ENCODE measurements at regions not wholly inside any gene's neighbourhood (a gene's known extent, or its start where the extent isn't known, plus 50 kb on each side); places are given as distances from the start of the nearest gene placed in this dataset.

GRCh38 chr12:107558816-107559382, 126.7 kb upstream of the PWP1 start (continued):
- TF ChIP-seq TMF1 (CRISPR knock-in tag; IDR thresholded peaks at IDR 0.05; ENCODE audit: low read depth), result no peak
- no peak for TF ChIP-seq CREBL2 (CRISPR knock-in tag; IDR thresholded peaks at IDR 0.05; ENCODE audit: borderline replicate concordance)
- peak; percentile 26; the same call in 1 of the 2 replicates for TF ChIP-seq ETV5 (CRISPR knock-in tag; IDR thresholded peaks at IDR 0.05; ENCODE audit: borderline replicate concordance)
- no peak for TF ChIP-seq ZC3H4 (CRISPR knock-in tag; IDR thresholded peaks at IDR 0.05; ENCODE audit: borderline replicate concordance)
- TF ChIP-seq, protein P1, sequence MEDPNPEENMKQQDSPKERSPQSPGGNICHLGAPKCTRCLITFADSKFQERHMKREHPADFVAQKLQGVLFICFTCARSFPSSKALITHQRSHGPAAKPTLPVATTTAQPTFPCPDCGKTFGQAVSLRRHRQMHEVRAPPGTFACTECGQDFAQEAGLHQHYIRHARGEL (CRISPR knock-in tag; IDR thresholded peaks at IDR 0.05), result no peak
- TF ChIP-seq ZNF329 (CRISPR knock-in tag; IDR thresholded peaks at IDR 0.05; ENCODE audit: low read depth), result no peak
- TF ChIP-seq MIER2 (CRISPR knock-in tag; IDR thresholded peaks at IDR 0.05), result 0 out of 2 replicates have a peak, but pooled peaks have one; percentile 33
- no peak for TF ChIP-seq BATF2 (CRISPR knock-in tag; IDR thresholded peaks at IDR 0.05)
- no peak for TF ChIP-seq KDM4B (CRISPR knock-in tag; IDR thresholded peaks at IDR 0.05)
- TF ChIP-seq SP2 (CRISPR knock-in tag; IDR thresholded peaks at IDR 0.05), result no peak
- peak; percentile 97 for TF ChIP-seq SKI (IDR thresholded peaks at IDR 0.05; ENCODE audit: partially characterized antibody)
- no peak for TF ChIP-seq ELF4 (CRISPR knock-in tag; IDR thresholded peaks at IDR 0.05; ENCODE audit: borderline replicate concordance)
- TF ChIP-seq ZNF451 (CRISPR knock-in tag; IDR thresholded peaks at IDR 0.05), result no peak
- TF ChIP-seq, protein P2, sequence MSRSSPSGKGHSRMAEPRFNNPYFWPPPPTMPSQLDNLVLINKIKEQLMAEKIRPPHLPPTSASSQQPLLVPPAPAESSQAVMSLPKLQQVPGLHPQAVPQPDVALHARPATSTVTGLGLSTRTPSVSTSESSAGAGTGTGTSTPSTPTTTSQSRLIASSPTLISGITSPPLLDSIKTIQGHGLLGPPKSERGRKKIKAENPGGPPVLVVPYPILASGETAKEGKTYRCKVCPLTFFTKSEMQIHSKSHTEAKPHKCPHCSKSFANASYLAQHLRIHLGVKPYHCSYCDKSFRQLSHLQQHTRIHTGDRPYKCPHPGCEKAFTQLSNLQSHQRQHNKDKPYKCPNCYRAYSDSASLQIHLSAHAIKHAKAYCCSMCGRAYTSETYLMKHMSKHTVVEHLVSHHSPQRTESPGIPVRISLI (CRISPR knock-in tag; IDR thresholded peaks at IDR 0.05; ENCODE audit: borderline replicate concordance), result no peak
- TF ChIP-seq ZNF629 (CRISPR knock-in tag; conservative IDR thresholded peaks at IDR 0.05), result peak; percentile 99
- no peak for TF ChIP-seq SP4 (CRISPR knock-in tag; IDR thresholded peaks at IDR 0.05)
- TF ChIP-seq WIZ (CRISPR knock-in tag; IDR thresholded peaks at IDR 0.05), result no peak
- TF ChIP-seq, protein P3, sequence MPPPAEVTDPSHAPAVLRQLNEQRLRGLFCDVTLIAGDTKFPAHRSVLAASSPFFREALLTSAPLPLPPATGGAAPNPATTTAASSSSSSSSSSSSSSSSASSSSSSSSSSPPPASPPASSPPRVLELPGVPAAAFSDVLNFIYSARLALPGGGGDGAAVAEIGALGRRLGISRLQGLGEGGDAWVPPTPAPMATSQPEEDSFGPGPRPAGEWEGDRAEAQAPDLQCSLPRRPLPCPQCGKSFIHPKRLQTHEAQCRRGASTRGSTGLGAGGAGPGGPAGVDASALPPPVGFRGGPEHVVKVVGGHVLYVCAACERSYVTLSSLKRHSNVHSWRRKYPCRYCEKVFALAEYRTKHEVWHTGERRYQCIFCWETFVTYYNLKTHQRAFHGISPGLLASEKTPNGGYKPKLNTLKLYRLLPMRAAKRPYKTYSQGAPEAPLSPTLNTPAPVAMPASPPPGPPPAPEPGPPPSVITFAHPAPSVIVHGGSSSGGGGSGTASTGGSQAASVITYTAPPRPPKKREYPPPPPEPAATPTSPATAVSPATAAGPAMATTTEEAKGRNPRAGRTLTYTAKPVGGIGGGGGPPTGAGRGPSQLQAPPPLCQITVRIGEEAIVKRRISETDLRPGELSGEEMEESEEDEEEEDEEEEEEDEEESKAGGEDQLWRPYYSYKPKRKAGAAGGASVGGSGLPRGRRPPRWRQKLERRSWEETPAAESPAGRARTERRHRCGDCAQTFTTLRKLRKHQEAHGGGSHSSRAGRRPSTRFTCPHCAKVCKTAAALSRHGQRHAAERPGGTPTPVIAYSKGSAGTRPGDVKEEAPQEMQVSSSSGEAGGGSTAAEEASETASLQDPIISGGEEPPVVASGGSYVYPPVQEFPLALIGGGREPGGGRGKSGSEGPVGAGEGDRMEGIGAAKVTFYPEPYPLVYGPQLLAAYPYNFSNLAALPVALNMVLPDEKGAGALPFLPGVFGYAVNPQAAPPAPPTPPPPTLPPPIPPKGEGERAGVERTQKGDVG (CRISPR knock-in tag; IDR thresholded peaks at IDR 0.05; ENCODE audit: borderline replicate concordance), result no peak
- TF ChIP-seq ZKSCAN5 (CRISPR knock-in tag; IDR thresholded peaks at IDR 0.05), result no peak
- no peak for TF ChIP-seq ZNF597 (CRISPR knock-in tag; IDR thresholded peaks at IDR 0.05)
- TF ChIP-seq ZNF24 (IDR thresholded peaks at IDR 0.05), result no peak
- TF ChIP-seq SNRNP70 (IDR thresholded peaks at IDR 0.05; ENCODE audit: low read depth, low read length), result no peak
- TF ChIP-seq NBN (conservative IDR thresholded peaks at IDR 0.05), result no peak
- no peak for TF ChIP-seq ZNF253 (CRISPR knock-in tag; IDR thresholded peaks at IDR 0.05; ENCODE audit: borderline replicate concordance)
- TF ChIP-seq MAFF (IDR thresholded peaks at IDR 0.05; ENCODE audit: low read depth, low read length), result no peak
- no peak for TF ChIP-seq ZNF777 (CRISPR knock-in tag; IDR thresholded peaks at IDR 0.05)
